Ovary (tissue), 7 donors: ENCODE measurements at regions not wholly inside any gene's neighbourhood (a gene's known extent, or its start where the extent isn't known, plus 50 kb on each side); places are given as distances from the start of the nearest gene placed in this dataset.
A peak's percentile ranks its signal among the peaks of the same experiment; 100 is the strongest.

Experiments used
- DNase-seq, 5 donors: peaks; one replicate each; pipeline ENCODE4 v3.0.0-alpha.2; 2019 to 2020
- H3K27ac ChIP-seq, 2 donors: fragments of 200-600 bp; one replicate each; pipeline versions ENCODE4 v1.5.1 to v1.8.0; 2019 to 2022
- H3K27me3 ChIP-seq: fragments of 200-600 bp; one replicate; pipeline ENCODE4 v1.8.0; 2022
- H3K36me3 ChIP-seq: fragments of 200-600 bp; sonication (generic); one replicate; pipeline ENCODE4 v1.5.1; 2019
- H3K4me1 ChIP-seq: one replicate; pipeline ENCODE4 v1.8.1; 2013; ENCODE audit warnings: mild to moderate bottlenecking, moderate library complexity; ENCODE audit not compliant: insufficient read depth
- H3K4me3 ChIP-seq: fragments of 200-600 bp; sonication (generic); one replicate; pipeline ENCODE4 v1.5.1; 2017
- H3K9me3 ChIP-seq, 2 donors: fragments of 200-600 bp in 1 of 2; sonication (generic) in 1 of 2; one replicate each; pipeline versions ENCODE4 v1.5.1 to v1.8.1; 2013 to 2019; ENCODE audit warnings: mild to moderate bottlenecking in 1 of 2, moderate library complexity in 1 of 2
- CTCF ChIP-seq, 3 donors: fragments of 450-650 bp in 2 of 3; fragments of 200-600 bp in 1 of 3; IDR thresholded peaks; one replicate each; pipeline versions ENCODE4 v1.5.1 to v1.8.0; 2016 to 2022; ENCODE audit warnings: antibody characterized with exemption in 3 of 3, mild to moderate bottlenecking in 1 of 3
- EP300 ChIP-seq: sonication (generic); formaldehyde crosslinking; IDR thresholded peaks from one replicate; pipeline ENCODE4 v1.6.1; 2017; ENCODE audit warnings: antibody characterized with exemption
- POLR2A ChIP-seq: fragments of 450-650 bp; IDR thresholded peaks from one replicate; pipeline ENCODE4 v1.6.1; 2017; ENCODE audit warnings: antibody characterized with exemption, mild to moderate bottlenecking, moderate library complexity
- WGBS, 3 donors: extraction: QIAGEN DNeasy Blood & Tissue Kit in 1 of 3; methylation state at CpG; one replicate each; pipeline versions ENCODE4 v1.1.5 to v1.1.7; 2013 to 2017; 5-methylcytosine and 5-hydroxymethylcytosine counted together
- intact Hi-C, 4 donors: fragments of 100-400 bp; cut with DNase I; formaldehyde crosslinking; loops; one replicate each; pipeline versions ENCODE4 v1.11.0 to v1.15.1; 2022 to 2023
- donor health status: DM: no; HTN: no; CAD: no; lungs with moderate emphysema.
- donor health status: DM: no; HTN: no; CAD: no.
- donor health status: Bipolar disorder and iron deficiency.
- donor health status: DM: no; HTN: no; CAD: no.
- donor health status: DM: yes; HTN: yes; CAD: no.

- no peak overlapping the region for H3K27ac ChIP-seq
These were observed 57.4 kb upstream of the FOXC1 start for GRCh38 chr6:1552296-1552761.

GRCh38 chr6:1553562-1554083 lies 56.1 kb upstream of the FOXC1 start:
- Histone ChIP-seq H3K4me3 (no peak overlapping the region), H3K27ac (no peak overlapping the region), H3K4me1 (peaks cover 2% of the 10 kb centered on the region), H3K27me3 (no peaks in the 10 kb centered on the region), H3K36me3 (no peaks in the 10 kb centered on the region), H3K9me3 (no peaks in the 10 kb centered on the region)
- intact Hi-C loops: no loop called here
- DNase-seq: no peak
- no peak for TF ChIP-seq POLR2A
- TF ChIP-seq CTCF (IDR thresholded peaks at IDR 0.05): no peak
- TF ChIP-seq EP300: no peak
- WGBS, 3 donors: 93 to 96% (median 94%) methylated on average over 9 of the region's 9 CpGs

More at GRCh38 chr6:1552296-1552761, 57.4 kb upstream of the FOXC1 start:
- Histone ChIP-seq H3K4me1 (peaks cover 2% of the 10 kb centered on the region), H3K4me3 (no peak overlapping the region), H3K36me3 (no peaks in the 10 kb centered on the region), H3K9me3 (no peaks in the 10 kb centered on the region), H3K27me3 (no peaks in the 10 kb centered on the region)
- DNase-seq: no peak
- no peak for TF ChIP-seq EP300
- no peak for TF ChIP-seq CTCF (IDR thresholded peaks at IDR 0.05)
- intact Hi-C loops: no loop called here
- WGBS, 3 donors: 81 to 84% (median 83%) methylated on average over 4 of the region's 4 CpGs

- Histone ChIP-seq H3K4me1 (peaks cover 2% of the 10 kb centered on the region), H3K9me3 (no peaks in the 10 kb centered on the region), H3K27me3 (no peaks in the 10 kb centered on the region), H3K36me3 (no peaks in the 10 kb centered on the region), H3K27ac (no peak overlapping the region), H3K4me3 (no peak overlapping the region)
- no peak for DNase-seq
- TF ChIP-seq POLR2A (no peak), CTCF (IDR thresholded peaks at IDR 0.05) (no peak)
- intact Hi-C loops: no loop called here
- 69 to 78% (median 78%) methylated on average over 8 of the region's 8 CpGs for WGBS, 3 donors
These were observed 55.6 kb upstream of the FOXC1 start for GRCh38 chr6:1554141-1554475.

GRCh38 chr6:1554476-1555310 lies 55.0 kb upstream of the FOXC1 start:
- H3K9me3 ChIP-seq: no peaks in the 10 kb centered on the region
- H3K27ac ChIP-seq: peak overlapping the region in 1 of 2 donors; percentile 15
- DNase-seq: peak; percentile 70 to 91 (median 83)
- TF ChIP-seq POLR2A (no peak), CTCF (IDR thresholded peaks at IDR 0.05) (peak; percentile 59 to 79 (median 73)), EP300 (no peak)
- no peaks in the 10 kb centered on the region for H3K27me3 ChIP-seq
- intact Hi-C loops: no loop called here
- H3K4me3 ChIP-seq: peak overlapping the region; percentile 44
- H3K4me1 ChIP-seq: peaks cover 2% of the 10 kb centered on the region
- no peaks in the 10 kb centered on the region for H3K36me3 ChIP-seq
- WGBS, 3 donors: 9 to 15% (median 14%) methylated on average over 46 of the region's 46 CpGs
